ENCODE measurements at regions not wholly inside any gene's neighbourhood (a gene's known extent, or its start where the extent isn't known, plus 50 kb on each side); places are given as distances from the start of the nearest gene placed in this dataset.

GRCh38 chr11:134466156-134466555 lies 54.1 kb upstream of the B3GAT1 start:
- no peak for DNase-seq

GRCh38 chr11:134464981-134465730 lies 53.1 kb upstream of the B3GAT1 start:
- DNase-seq, result no peak

GRCh38 chr11:134464196-134464595 lies 52.2 kb upstream of the B3GAT1 start:
- DNase-seq, result no peak

- DNase-seq, result no peak
These were observed 51.7 kb upstream of the B3GAT1 start for GRCh38 chr11:134463716-134464115.
